ENCODE measurements at regions not wholly inside any gene's neighbourhood (a gene's known extent, or its start where the extent isn't known, plus 50 kb on each side); places are given as distances from the start of the nearest gene placed in this dataset.

- TF ChIP-seq CTCF (IDR thresholded peaks at IDR 0.05; ENCODE audit: insufficient read depth, low read length, poor library complexity, severe bottlenecking) = no peak
- Histone ChIP-seq H3K27me3 (replicated peaks; ENCODE audit: control insufficient read depth, insufficient read depth, low read length) (no peaks in the 10 kb centered on the region), H3K4me3 (replicated peaks; ENCODE audit: low read depth, low read length) (no peak overlapping the region), H3K36me3 (ENCODE audit: control insufficient read depth, insufficient read depth, low read length) (no peaks in the 10 kb centered on the region)
- DNase-seq (ENCODE audit: extremely low read depth, insufficient read length) = no peak
Observed at GRCh38 chr1:239600588-239600987, 214.2 kb downstream of the CHRM3 start.

GRCh38 chr1:239601108-239601507 lies 214.7 kb downstream of the CHRM3 start:
- DNase-seq (ENCODE audit: extremely low read depth, insufficient read length) = no peak
- H3K27me3 ChIP-seq (replicated peaks; ENCODE audit: control insufficient read depth, insufficient read depth, low read length) = no peaks in the 10 kb centered on the region
- H3K36me3 ChIP-seq (ENCODE audit: control insufficient read depth, insufficient read depth, low read length) = no peaks in the 10 kb centered on the region
- H3K4me3 ChIP-seq (replicated peaks; ENCODE audit: low read depth, low read length) = no peak overlapping the region
- no peak for TF ChIP-seq CTCF (IDR thresholded peaks at IDR 0.05; ENCODE audit: insufficient read depth, low read length, poor library complexity, severe bottlenecking)

- no peak overlapping the region for H3K4me3 ChIP-seq (replicated peaks; ENCODE audit: low read depth, low read length)
- no peak for DNase-seq (ENCODE audit: extremely low read depth, insufficient read length)
- no peaks in the 10 kb centered on the region for H3K27me3 ChIP-seq (replicated peaks; ENCODE audit: control insufficient read depth, insufficient read depth, low read length)
- TF ChIP-seq CTCF (IDR thresholded peaks at IDR 0.05; ENCODE audit: insufficient read depth, low read length, poor library complexity, severe bottlenecking) = no peak
- no peaks in the 10 kb centered on the region for H3K36me3 ChIP-seq (ENCODE audit: control insufficient read depth, insufficient read depth, low read length)
Observed at GRCh38 chr1:239603530-239603929, 217.2 kb downstream of the CHRM3 start.

GRCh38 chr1:239606850-239607400 lies 220.6 kb downstream of the CHRM3 start:
- no peak for TF ChIP-seq CTCF (IDR thresholded peaks at IDR 0.05; ENCODE audit: insufficient read depth, low read length, poor library complexity, severe bottlenecking)
- H3K4me3 ChIP-seq (replicated peaks; ENCODE audit: low read depth, low read length) = no peak overlapping the region
- H3K27me3 ChIP-seq (replicated peaks; ENCODE audit: control insufficient read depth, insufficient read depth, low read length) = no peaks in the 10 kb centered on the region
- H3K36me3 ChIP-seq (ENCODE audit: control insufficient read depth, insufficient read depth, low read length) = no peaks in the 10 kb centered on the region
- no peak for DNase-seq (ENCODE audit: extremely low read depth, insufficient read length)

GRCh38 chr1:239608469-239608868 lies 222.1 kb downstream of the CHRM3 start:
- DNase-seq (ENCODE audit: extremely low read depth, insufficient read length) = no peak
- H3K36me3 ChIP-seq (ENCODE audit: control insufficient read depth, insufficient read depth, low read length) = no peaks in the 10 kb centered on the region
- H3K4me3 ChIP-seq (replicated peaks; ENCODE audit: low read depth, low read length) = no peak overlapping the region
- no peak for TF ChIP-seq CTCF (IDR thresholded peaks at IDR 0.05; ENCODE audit: insufficient read depth, low read length, poor library complexity, severe bottlenecking)
- no peaks in the 10 kb centered on the region for H3K27me3 ChIP-seq (replicated peaks; ENCODE audit: control insufficient read depth, insufficient read depth, low read length)

- DNase-seq (ENCODE audit: extremely low read depth, insufficient read length) = no peak
- no peak overlapping the region for H3K4me3 ChIP-seq (replicated peaks; ENCODE audit: low read depth, low read length)
- no peaks in the 10 kb centered on the region for H3K27me3 ChIP-seq (replicated peaks; ENCODE audit: control insufficient read depth, insufficient read depth, low read length)
- TF ChIP-seq CTCF (IDR thresholded peaks at IDR 0.05; ENCODE audit: insufficient read depth, low read length, poor library complexity, severe bottlenecking) = no peak
- no peaks in the 10 kb centered on the region for H3K36me3 ChIP-seq (ENCODE audit: control insufficient read depth, insufficient read depth, low read length)
Observed at GRCh38 chr1:239612379-239612778, 226.0 kb downstream of the CHRM3 start.
